Inflammatory macrophage (primary cell): ENCODE measurements at regions not wholly inside any gene's neighbourhood (a gene's known extent, or its start where the extent isn't known, plus 50 kb on each side); places are given as distances from the start of the nearest gene placed in this dataset.

ENCODE experiments used
- DNase-seq, 2 donors: peaks; one replicate each; pipeline ENCODE4 v3.0.0-alpha.2; 2020 to 2022

DNA sequence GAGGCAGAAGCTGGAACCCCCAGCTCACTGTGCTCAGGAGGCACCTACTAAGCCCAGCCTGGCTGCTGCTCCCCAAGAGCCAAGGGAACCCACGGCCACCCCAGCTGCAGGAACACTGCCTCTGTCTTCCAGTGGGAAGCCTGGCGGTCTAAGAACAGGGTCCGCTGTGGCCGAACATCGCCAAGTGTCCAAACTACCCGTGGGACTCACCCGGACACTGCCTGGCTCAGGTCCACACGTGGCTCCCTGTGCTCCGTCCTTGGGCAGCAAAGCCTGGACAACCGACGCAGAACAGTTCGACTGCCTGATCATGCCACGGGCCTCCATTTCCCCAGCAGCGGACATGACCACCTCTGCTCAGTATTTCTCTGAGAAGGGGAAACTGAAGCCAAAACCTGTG, 747.0 kb downstream of the BRD1 start:
- DNase-seq, result no peak

DNA sequence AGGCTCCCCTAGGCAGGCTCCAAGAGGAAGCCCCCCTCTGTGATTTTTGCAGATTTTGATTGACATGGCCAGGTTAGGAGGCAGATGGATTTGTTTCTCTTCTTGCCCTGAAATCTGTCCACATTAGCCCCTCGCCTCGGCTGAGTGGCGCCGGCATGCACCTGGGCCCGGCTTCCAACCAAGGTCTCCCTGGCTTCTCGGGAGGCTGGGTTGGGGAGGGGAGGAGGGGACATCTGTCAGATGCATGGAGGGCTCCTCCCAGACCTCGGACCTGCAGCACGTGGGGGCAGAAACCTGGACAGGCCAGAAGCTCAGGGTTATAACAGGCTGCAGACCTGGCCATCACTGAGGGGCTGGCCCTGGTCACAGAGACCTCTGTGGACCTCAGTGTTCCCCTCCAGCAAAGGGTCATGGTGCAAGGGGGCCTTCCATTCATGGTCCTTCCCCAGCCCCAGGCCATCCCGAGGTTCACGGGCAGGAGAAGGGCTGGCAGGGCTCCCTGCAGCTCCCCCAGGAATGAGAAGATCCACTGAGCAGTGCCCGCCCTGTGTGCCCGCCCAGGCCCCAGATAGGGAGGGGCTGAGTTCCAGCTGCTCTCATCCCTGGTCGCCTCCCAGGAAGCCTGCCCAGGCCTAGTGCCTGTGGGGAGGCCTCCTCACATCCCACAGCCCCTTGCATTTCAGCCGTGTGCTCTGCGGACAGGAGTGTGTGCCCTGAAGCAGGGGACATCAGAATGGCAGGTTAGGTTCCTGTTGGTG, 747.8 kb downstream of the BRD1 start:
- no peak for DNase-seq

DNA sequence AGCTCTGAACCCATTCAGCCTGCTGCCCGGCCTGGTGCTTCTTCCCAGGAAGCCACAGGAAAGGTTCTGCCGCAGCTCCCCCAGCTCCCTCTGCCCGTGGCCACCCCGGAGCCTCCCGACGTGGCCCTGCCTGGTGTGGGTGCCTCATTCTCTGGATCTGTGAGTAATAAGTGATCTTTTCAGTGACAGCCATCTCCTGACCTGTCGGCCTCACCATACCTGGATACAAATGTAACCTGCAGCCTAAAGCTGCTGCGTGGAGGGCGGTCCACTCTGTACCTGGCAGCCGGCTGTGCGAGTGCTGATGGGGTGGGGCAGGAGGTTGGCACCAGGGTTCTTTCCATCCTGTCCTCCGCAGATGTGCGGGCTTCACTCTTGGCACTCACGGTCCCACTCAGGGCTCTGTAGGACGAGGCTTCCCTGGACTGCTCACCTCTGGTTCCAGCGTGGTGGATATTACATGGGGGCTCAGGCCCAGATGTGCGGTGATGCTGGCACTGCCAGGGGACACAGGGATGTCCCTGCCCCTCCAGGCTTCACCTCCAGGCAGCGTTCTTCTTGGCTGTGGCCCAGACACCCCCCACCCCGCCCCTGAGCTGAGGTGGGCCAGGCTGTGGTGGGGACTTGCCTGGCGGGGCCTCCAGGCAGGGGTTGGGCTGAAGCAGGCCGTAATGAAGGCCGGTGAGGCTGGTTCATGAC, 748.5 kb downstream of the BRD1 start:
- DNase-seq, result no peak

DNA sequence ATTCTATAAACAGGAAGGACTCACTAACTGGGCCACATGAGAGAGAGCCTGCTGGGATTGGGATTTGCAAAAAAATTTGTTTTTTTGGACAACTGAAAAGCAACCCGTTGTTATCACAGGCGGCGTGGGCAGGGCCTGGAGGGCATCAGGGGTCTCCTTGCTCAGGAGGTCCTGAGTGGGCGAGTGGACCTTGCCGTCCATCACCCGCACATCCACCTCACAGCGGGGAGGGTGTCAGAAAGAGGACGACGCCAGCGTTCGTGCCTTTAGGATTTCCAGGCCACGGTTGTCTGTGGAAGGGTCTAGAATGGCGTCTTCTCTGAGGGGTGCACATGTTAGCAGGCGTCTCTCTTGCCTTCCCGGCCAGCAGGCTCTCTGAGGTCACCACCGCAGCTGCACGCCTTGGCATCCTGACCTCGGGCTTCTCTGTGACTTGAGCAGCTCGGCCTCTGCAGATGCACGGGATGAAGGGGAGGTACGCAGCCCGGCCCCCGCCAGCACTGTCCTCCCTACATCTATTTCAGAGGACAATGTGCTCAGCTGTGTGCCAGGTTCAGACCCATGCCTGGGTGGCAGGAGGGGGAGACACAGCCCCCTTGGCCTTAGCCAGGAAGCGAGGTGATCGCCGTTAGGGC, 749.5 kb downstream of the BRD1 start:
- no peak for DNase-seq

DNA sequence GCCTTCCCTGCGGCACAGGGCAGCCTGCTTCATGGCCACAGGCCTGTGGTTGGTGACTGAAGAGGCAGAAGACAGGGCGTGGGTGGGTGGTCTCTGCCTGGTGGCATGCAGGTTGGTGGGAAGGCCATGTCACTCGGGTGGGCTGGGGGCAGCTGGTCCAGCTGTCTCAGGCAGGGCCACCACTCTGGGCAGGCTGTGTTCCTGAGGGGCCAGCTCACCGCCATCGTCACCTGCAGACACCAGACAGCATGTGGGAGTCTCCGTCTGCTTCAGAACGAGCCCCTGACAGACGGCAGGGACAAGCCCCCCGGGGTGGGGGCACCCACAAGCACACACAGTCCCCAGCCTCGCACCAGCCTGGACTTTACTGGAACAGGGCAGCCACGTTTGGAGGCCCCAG, 750.1 kb downstream of the BRD1 start:
- no peak for DNase-seq

DNA sequence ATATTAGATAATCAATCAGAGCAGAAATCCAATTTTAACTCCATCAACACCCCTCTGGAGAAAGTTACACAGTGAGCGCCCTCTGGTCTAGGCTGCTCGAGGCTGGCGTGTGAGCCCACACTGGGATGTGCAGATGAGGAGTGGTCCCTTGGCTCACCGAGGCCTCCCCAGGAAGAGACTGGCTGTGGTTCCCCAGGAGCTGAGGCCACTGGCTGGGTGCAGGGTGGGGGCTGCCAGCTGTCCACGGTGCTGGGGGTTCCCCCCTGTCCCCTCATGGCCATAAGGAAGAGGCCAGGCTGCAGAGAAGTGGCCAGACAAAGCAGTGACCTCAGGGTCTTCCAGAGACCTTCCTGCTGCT, 750.7 kb downstream of the BRD1 start:
- no peak for DNase-seq

DNA sequence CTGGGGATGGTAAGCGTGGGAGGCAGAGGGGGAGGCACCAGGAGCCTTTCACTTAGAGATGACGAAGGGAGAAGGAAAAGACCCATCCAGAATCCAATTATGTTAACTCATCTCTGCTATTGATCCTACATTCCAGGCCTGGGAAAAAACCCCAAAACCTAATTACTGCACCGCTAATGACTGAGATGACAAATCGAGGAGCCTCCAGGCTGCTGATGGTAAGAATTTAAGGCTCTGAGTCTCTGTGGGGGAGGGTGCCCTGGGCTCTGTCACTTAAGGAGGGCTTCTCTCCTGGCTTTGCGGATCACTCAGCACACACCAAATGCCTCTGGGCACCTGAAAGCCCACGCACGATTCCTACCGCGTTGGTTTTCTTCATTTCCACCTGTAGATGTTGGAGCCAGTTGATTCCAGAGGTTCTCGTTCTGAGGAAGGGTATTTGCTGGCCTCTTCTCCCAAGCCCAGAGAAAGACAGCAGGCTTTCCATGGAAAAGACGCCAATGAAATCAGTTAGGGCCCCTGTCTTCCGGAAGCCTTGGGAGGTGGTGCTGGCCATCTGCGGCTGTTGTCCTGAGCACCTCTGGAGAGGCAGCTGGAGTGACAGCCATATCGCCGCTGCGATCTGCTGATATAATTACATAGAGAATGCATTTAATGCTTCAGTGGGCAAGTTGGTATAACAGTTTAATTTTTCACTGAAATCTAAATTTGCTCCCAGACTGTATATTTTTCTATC, 751.2 kb downstream of the BRD1 start:
- DNase-seq, result no peak

DNA sequence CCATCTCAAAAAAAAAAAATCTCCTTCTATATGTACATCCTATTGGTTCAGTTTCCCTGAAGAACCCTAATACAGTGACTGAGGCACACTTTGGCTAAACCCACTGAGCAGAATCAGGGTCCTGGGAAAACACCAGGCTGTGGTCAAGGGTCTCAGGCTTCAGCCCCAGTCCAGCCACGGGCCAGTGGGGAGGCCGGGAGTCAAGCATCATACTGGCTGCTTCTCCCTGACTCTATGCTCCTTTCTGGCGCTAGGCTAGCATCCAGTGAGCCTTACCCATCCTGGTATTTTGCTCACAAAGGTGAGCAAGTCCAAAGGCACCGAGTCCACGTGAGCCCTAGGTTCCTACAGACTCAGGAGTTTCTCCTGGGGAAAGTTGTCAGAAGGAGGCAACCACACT, 752.5 kb downstream of the BRD1 start:
- no peak for DNase-seq

DNA sequence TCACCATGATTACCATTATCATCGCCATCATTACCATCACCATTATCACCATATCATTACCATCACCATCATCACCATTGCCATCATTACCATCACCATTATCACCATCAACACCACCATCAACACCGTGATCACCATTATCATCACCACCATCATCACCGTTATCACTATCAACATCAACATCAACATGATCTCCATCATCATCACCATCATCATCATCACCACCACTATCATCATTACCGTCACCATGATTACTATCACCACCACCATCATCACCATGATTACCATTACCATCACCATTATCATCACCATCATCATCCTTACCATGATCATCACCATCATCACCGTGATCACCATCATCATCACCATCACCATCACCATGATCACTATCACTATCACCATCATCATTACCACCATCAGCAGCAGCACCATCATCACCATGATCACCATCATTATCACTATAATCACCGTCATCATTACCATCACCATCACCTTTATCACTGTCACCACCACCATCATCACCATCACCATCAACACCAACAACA, 753.7 kb downstream of the BRD1 start:
- no peak for DNase-seq

DNA sequence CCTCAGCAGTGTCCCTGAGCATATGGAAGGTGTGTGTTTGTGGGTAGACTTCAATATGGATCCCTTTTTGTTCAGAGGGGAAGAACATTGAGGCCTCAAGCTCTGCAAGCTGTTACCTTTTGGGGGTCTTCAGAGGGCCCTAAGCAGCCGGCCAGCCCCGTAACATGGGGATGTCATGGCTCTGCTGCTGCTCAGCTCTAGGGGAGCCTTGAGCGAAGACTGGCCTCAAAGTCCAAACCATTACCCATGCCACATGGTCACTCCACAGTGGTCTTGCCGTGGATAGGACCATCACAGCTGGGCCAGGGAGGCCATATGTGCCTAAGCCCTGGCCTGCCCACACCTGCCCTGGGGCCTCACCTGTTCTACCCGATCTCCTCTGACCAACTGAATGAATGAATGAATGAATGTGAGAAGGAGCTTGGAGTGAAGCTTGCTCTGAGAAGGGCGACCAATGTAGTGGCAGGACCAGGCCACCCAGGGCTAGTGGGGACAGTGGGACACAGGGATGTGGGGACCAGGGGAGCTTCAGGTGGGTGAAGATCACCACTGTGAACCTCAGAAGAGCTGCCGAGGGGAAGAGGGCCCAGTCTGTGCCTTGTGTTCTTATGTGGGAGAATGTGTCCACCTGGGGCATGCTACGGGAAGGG, 754.6 kb downstream of the BRD1 start:
- DNase-seq, result no peak

DNA sequence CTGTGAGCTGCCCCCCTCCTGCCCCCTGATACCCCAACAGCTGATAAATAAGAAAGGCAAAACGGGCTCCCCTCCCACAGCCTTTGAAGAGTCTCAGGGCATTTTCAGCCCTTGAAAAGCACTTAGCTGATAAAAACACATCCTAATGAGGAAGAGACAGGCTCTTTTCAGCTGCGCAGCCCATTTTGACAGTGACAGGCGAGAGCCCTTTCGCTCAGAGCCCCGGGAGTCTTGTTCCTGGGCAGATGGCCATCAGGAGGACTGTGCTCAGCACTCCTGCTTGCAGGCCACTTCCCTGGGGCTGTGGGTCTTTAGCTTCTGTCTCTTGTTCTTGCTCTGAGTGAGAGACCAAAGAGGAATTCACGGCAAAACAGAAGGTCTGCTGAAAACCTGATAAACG, 757.2 kb downstream of the BRD1 start:
- DNase-seq, result no peak

DNA sequence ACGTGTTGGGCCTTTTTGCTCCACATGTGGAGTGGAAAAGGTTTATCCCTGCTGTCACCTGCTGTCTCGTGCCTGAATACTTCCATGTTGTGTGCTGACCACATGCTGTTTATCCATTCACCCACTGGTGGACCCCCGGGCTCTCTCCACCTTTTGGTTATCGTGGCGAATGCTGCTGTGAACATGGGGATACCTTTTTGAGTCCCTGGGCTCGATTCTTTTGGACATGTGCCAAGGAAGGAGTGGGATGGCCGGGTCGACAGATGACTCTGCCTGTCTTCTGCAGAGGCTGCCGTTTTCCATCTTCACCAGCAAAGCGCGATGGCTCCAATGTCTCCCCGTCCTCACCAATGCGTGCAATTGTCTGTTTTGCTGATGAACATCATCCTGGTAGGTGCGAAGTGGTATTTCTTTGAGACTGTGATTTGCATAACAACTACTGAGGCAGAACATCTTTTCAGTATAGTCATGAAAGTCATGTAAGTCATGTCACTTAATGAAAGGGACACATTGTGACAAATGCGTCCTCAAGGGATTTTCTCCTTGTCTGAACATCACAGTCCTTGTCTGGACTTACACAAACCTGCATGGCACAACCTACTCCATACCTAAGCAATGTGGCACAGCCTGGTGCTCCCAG, 758.7 kb downstream of the BRD1 start:
- DNase-seq, result no peak

DNA sequence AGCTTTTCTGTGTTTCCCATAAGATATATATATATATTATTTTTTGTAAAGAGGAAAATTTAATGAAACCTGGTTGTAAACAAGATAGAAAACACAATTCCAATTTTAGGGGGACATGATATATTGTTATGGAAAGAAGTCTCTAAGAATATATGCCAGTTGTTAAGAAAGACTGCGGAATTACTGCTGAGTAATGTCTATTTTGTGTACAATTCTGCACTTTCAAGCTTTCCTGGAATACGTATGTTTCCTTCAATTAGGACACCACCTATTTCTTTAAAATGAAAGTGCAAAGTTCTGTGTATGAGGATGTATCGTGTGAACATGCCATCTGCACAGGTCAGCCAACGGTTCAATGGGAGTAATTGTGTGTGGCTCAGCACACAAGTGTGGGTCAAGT, 760.2 kb downstream of the BRD1 start:
- no peak for DNase-seq

DNA sequence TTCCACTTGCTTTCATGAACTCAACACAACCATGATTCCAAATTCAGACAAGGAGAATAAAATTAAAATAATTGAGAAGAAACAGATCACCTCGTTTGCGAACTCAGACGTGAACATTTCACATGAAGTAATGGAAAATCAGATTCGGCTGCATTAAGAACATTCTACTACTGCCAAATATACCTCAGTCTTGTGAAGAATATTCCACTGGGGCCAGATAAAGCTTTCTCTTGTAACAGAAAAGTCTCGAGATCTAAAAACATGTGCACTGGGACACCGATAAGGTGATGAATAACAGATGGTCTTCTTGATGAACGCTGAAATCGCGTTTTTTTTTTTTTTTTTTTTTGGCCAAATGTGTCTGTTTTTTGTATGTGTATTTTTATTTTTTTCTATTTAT, 761.1 kb downstream of the BRD1 start:
- DNase-seq, result no peak

DNA sequence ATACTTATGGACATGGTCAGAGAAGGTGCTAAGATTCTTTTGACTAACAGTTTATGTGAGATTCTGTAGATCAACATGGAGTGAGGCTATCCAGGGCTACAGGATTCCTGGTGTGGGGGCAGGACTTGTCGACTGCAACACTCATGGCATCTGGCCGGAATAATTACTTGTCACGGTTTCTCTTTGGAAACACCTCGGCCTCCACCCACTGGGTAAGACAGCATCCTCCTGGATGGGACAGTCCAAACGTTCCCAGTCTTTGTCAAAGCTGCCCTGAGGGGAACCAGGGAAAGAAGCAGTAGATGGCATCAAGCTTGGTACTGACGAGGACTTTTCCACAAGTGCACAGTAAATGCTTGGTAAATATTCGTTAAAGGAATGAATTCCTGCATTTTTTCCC, 762.8 kb downstream of the BRD1 start:
- no peak for DNase-seq

DNA sequence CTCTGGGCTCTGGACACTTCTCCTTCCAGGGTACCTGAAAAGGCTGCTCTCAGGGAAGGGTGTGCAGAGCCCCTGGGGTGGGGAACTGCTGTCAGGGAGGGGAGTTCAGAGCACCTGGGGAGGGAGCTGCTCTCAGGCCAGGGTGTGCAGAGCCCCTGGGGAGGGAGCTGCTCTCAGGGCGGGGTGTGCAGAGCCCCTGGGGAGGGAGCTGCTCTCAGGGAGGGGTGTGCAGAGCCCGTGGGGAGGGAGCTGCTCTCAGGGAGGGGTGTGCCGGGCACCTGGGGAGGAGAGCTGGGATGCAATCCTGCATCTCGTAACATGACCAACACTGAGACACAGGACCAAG, 764.2 kb downstream of the BRD1 start:
- no peak for DNase-seq

DNA sequence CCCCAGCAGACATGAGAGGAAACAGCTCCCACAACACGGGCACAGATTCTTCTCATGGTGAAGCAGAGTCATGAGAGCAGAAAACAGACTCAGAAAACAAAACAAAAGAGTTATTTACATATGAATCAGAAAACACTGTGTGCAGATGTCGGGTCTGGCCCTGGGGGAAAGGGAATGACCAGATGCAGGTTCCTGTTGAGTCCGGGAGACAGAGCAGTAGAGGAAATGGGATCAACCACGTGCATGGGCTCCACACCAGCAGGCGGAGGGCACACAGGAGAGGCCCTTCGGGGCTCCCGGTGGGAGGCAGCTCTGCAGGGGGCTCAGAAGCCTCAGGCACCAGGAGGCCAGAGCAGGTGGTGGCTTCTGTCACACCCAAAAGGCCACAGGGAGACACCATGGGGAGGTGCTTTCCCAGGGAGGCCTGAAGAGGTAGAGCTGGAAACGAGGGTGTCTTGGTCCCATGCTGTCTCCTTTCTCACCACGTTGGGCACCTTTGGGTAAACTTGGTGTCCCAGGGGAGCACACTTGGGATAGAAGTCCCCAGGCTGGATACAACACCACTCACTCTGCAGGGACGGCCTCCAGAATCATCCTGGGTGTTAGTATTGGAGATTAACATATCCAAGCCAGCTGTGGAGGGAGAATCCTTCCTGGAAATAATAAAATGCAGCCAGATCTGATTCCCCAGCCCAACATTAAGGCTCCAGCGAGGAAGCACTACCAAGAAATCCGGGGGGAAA, 764.7 kb downstream of the BRD1 start:
- DNase-seq, result no peak

DNA sequence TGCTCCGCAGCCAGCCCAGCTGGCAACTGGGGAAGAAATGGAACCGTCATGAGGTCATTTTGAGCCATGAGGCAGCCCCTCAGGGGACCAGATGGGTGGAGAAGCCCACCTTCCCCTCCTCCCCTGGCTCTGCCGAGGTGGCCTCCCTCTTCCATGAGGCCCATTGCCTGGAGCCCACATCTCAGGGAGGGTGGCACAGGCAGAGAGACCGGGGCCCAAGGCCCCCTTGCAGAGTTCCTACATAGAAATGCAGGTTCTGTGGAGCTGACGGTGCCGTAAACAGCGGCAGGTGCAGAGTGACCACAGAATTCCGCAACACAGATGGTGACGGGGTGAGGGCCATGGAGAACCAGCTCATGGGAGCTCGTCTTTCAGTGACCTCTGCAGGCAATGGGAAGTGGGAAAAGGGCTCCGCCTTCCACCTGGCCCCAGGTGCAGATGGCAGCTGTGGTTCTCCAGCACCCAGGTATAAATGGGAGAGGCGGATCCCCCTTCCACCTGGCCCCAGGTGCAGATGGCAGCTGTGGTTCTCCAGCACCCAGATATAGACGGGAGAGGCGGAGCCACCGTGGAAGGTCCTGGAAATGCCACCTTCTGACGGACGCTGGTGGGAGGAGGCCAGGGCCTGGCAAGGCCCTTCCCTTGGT, 765.4 kb downstream of the BRD1 start:
- no peak for DNase-seq

DNA sequence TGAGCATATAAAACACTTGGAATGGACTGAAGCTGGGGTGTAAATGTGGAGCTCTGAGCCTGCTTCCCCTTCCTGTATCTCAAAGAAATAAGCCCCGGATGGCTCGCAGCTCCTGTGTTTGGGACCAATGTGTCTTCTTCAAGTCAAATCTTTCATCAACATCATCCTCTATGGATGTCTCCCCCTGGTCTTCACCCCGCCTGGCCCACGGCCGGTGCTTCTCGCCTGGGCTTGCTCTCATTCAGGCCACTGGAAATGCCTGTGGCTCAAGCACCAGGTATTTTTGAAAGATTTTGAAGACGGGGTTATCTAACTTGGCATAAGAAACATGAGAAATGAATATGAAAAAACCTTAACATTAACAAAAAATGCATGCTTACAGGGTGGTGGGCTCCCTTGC, 769.8 kb downstream of the BRD1 start:
- DNase-seq, result no peak

DNA sequence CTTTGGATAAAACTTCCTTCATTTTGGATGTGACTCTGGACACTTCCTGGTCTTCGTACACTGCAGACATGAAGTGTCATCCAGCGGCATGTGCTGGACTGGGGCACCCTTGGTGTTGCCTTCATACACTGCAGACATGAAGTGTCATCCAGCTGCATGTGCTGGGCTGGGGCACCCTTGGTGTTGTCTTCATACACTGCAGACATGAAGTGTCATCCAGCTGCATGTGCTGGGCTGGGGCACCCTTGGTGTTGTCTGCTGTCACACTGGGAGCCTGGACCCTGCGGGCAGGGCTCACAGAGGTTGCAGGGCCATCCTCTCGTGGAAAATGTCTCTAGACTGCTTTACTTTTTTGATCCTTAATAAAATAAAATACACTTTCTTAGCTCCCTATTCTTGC, 771.4 kb downstream of the BRD1 start:
- no peak for DNase-seq

DNA sequence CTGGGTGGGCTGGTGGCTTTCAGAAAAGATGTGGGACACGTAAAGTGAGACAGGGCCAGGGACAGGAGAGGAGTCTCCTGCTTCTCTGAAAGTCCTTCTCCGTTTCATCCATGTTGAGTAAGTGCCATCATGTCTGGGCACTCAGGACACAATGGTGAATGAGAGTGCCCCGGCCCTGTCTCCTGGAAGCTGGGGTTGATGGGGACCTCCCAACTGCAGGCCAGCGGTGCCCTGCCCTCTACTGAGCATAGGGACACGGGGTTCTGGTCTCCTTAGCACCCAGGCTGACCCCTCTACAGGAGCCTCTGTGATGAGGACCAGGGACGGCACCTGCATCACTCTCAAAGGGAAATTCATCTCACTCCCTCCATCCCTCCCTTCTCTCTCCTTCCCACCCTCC, 772.3 kb downstream of the BRD1 start:
- DNase-seq, result no peak
